Neutrophil (primary cell): ENCODE measurements at regions not wholly inside any gene's neighbourhood (a gene's known extent, or its start where the extent isn't known, plus 50 kb on each side); places are given as distances from the start of the nearest gene placed in this dataset.

ENCODE experiments used
- H3K27ac ChIP-seq: fragments of 200-600 bp; sonication (generic); 2 replicates; pipeline ENCODE4 v1.5.1; 2016; ENCODE audit warnings: mild to moderate bottlenecking, moderate library complexity
- H3K27me3 ChIP-seq: fragments of 200-600 bp; sonication (generic); 2 replicates; pipeline ENCODE4 v1.6.0; 2016; ENCODE audit warnings: mild to moderate bottlenecking
- H3K36me3 ChIP-seq: fragments of 200-600 bp; sonication (generic); 2 replicates; pipeline ENCODE4 v1.5.1; 2017
- H3K4me1 ChIP-seq, 2 experiments: fragments of 200-600 bp in 1 of 2; sonication (generic) in 1 of 2; 1 replicate in 1 of 2; 2 replicates in 1 of 2; pipeline versions ENCODE4 v1.5.1 to v1.6.1; 2013 to 2016; ENCODE audit warnings: low read depth in 1 of 2, low read length in 1 of 2, mild to moderate bottlenecking in 1 of 2, moderate library complexity in 1 of 2; ENCODE audit not compliant: control insufficient read depth in 1 of 2, insufficient read depth in 1 of 2
- H3K4me3 ChIP-seq, 2 experiments: fragments of 200-600 bp in 1 of 2; sonication (generic) in 1 of 2; 1 replicate in 1 of 2; 2 replicates in 1 of 2; pipeline ENCODE4 v1.5.1; 2013 to 2016; ENCODE audit warnings: low read depth in 1 of 2, low read length in 1 of 2, mild to moderate bottlenecking in 1 of 2, moderate library complexity in 1 of 2
- H3K9me3 ChIP-seq: fragments of 200-600 bp; sonication (generic); 2 replicates; pipeline ENCODE4 v1.5.1; 2016
- CTCF ChIP-seq: fragments of 200-600 bp; sonication (generic); IDR thresholded peaks from 2 replicates; pipeline ENCODE4 v1.5.1; 2016; ENCODE audit warnings: antibody characterized with exemption

- no peak for TF ChIP-seq CTCF
- Histone ChIP-seq H3K36me3 (no peaks in the 10 kb centered on the region), H3K27me3 (no peaks in the 10 kb centered on the region), H3K27ac (no peak overlapping the region), H3K4me1 (no peaks in the 10 kb centered on the region), H3K9me3 (no peaks in the 10 kb centered on the region), H3K4me3 (no peak overlapping the region)
Observed at GRCh38 chr9:81396528-81396927, 292.8 kb downstream of the TLE1 start.

- no peaks in the 10 kb centered on the region for H3K36me3 ChIP-seq
- H3K4me3 ChIP-seq, result no peak overlapping the region
- H3K9me3 ChIP-seq, result no peaks in the 10 kb centered on the region
- no peak for TF ChIP-seq CTCF
- no peak overlapping the region for H3K27ac ChIP-seq
- H3K27me3 ChIP-seq, result no peaks in the 10 kb centered on the region
- no peaks in the 10 kb centered on the region for H3K4me1 ChIP-seq
Observed at GRCh38 chr9:81395676-81396054, 293.7 kb downstream of the TLE1 start.

GRCh38 chr9:81394881-81395675, 294.3 kb downstream of the TLE1 start:
- no peaks in the 10 kb centered on the region for H3K4me1 ChIP-seq
- TF ChIP-seq CTCF, result no peak
- H3K27ac ChIP-seq, result no peak overlapping the region
- no peaks in the 10 kb centered on the region for H3K9me3 ChIP-seq
- no peak overlapping the region for H3K4me3 ChIP-seq
- H3K36me3 ChIP-seq, result no peaks in the 10 kb centered on the region
- H3K27me3 ChIP-seq, result no peaks in the 10 kb centered on the region

GRCh38 chr9:81393985-81394811, 295.1 kb downstream of the TLE1 start:
- H3K9me3 ChIP-seq, result no peaks in the 10 kb centered on the region
- no peak for TF ChIP-seq CTCF
- H3K4me3 ChIP-seq, result no peak overlapping the region
- no peaks in the 10 kb centered on the region for H3K27me3 ChIP-seq
- no peak overlapping the region for H3K27ac ChIP-seq
- no peaks in the 10 kb centered on the region for H3K36me3 ChIP-seq
- H3K4me1 ChIP-seq, result no peaks in the 10 kb centered on the region

GRCh38 chr9:81391457-81391825, 297.9 kb downstream of the TLE1 start:
- Histone ChIP-seq H3K36me3 (no peaks in the 10 kb centered on the region), H3K27me3 (no peaks in the 10 kb centered on the region), H3K4me3 (no peak overlapping the region), H3K27ac (no peak overlapping the region), H3K9me3 (no peaks in the 10 kb centered on the region), H3K4me1 (no peaks in the 10 kb centered on the region)
- TF ChIP-seq CTCF, result no peak
